HG02981 (cell line): ENCODE measurements at regions not wholly inside any gene's neighbourhood (a gene's known extent, or its start where the extent isn't known, plus 50 kb on each side); places are given as distances from the start of the nearest gene placed in this dataset.
A peak's percentile ranks its signal among the peaks of the same experiment; 100 is the strongest.
"Not testable (repeated sequence)": the region's sequence is repeated elsewhere in the genome, so short reads cannot be mapped to it uniquely, and the experiment has no call there.

Experiments
- ATAC-seq: cut with Tn5 transposase; IDR thresholded peaks from one replicate; pipeline ENCODE4 v1.9.1; 2021; ENCODE audit warnings: mild to moderate bottlenecking, moderate library complexity; ENCODE audit not compliant: unreplicated experiment

- ATAC-seq = no peak
Observed at GRCh38 chr2:595831-596592, 81.2 kb downstream of the TMEM18 start.

DNA sequence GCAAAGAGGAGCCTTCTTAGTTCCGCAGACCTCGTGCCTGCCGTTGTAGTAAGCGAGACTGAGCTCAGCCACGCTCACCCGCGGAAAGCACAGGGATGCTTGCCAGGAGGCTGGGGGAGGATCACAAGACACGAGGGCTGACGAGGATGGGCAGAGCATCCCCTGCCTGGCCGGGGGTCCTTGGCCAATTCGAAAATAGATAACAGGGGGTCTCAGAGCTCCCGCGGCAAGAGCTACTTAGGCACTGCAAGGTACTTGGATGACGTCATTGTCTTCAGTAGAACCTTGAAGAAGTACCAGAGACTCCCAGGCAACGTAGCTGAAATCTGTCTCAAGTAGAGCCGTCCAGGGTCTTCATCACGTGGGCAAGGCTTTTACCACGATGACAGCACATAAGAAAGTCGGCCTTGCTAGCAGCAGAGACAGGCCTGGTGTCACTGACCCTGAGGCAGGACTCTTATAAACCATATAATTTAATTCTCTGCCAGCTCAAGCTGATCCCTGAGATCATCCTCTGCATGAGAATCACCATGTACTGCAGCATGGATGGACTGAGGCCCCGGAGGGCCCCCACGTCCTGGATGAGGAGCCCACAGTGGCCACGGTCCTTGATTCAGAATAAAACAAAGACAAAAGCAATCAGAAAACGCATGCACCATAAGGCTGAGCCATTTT is 81.9 kb downstream of the TMEM18 start:
- no peak for ATAC-seq

- ATAC-seq = no peak
Observed at GRCh38 chr2:594297-594949, 82.8 kb downstream of the TMEM18 start.

GRCh38 chr2:593356-594026 is 83.7 kb downstream of the TMEM18 start:
- no peak for ATAC-seq

DNA sequence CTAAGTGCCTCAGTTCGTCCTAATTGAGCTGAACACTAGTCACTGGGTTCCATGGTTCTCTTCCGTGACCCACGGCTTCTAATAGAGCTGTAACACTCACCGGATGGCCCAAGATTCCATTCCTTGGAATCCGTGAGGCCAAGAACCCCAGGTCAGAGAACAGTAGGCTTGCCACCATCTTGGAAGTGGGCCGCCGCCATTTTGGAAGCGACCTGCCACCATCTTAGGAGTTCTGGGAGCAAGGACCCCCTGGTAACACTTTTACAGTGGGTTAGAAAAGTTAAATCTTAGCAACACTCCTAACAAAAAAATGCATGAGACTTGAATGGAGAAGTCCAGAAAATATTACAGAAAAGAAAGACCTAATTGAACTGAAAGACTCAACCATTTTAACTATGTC is 84.5 kb downstream of the TMEM18 start:
- ATAC-seq = no peak

GRCh38 chr2:590214-591175 is 86.7 kb downstream of the TMEM18 start:
- ATAC-seq = no peak

- no peak for ATAC-seq
Observed at GRCh38 chr2:589281-590130, 87.7 kb downstream of the TMEM18 start.

- no peak for ATAC-seq
Observed at GRCh38 chr2:588074-588645, 89.0 kb downstream of the TMEM18 start.

DNA sequence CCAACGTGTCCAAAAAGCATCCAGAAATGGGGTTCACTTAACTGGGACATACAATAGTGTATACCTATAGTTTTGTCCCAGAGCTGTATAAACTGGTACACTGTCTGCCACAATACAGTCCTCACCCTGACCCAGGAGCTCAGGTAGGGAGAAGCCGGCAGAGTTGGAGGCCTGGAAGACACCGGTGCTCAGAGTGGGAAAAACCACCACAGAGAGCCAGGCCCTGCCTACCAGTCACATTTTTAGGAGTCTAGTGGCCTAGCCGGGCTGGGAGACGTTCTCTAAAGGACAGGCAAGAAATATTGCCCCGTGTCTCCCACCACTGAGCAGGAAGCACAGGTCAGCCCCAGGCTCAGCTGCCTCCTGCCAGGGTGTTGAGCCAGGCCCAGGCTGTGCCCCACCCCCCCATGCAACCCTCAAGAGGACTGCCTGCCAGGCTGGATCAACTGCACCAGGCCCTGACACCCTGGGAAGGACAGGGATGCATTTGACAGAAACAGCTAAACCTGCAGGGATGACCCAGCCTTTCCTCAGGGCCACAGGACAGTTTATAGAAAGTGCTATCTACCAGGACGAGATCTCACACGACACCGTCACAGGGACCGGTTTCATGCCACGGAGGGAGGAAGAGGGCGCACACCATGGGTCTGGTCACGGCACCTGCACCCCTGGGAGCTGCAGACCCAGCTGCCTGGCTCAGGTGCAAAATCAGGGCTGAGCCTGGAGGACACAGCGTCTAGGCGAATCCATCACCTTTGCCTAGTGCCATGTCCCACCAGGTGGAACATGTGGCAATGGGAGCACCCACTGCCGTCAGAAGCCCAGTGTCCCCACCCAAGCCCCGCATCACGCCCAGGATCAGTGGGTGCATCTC is 89.9 kb downstream of the TMEM18 start:
- ATAC-seq = no peak

DNA sequence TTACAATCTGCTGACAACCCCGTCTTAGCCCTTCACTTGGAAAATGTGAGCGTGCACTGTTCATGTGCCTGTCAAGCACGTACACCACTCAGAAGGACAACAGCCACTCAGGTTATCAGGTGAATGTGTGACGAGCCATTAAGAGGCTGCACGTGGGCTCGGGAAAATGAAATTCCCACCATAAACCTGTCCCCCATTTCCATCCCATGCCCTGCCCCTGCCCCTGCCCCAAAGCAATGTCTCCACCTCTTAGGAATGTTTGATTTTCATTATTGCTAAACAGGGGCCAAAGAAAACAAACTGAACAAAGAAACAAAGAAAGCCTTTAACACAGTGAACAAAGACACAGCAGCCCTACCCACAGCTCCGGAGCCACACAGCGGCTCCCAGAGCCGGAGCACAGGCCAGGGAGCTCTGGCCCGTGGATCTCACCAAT is 90.5 kb downstream of the TMEM18 start:
- no peak for ATAC-seq

DNA sequence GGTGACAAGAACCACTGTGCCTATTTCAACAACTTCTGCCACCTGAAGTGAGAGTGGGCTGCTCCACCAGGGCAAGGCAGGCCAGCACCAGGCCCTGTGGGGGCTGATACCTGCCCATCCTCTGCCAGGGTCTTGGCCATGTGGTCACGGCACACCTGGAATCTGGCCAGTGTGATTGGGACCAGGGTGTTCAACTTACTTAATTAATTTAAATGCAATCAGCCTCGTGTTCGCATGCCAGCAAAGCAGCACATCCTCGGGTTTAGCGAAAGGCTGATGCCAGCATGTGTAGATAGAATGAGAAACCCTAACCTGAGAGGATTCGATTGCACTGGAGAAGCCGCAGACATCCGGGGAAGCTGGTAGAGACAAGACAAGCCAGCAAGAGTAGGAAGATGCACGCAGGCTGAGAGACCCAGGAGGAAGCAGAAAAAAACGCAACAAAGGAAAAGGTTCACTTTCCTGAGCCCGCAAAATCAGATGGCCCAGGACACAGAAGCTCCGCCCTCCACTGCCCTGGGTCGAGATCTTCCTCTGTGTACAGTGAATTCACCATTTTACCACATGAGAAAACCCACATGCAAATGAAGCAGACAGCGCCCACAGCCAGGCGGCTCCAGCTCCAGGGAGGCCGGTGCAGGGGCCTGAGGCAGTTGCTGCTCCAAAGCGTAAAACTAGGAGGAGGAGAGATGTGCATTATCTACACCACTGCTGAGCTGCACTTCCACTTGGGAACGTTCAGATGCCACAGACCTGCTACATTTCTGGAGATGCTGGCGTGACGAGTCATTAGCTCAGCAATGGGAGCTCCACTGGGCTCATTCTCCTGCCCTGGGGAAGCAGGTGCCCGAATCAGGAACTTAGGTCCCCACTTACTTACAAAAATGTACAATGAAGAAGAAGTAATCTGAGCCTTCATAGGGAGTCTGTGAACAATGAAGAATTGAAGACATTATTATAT is 92.1 kb downstream of the TMEM18 start:
- peak; percentile 98 for ATAC-seq

GRCh38 chr2:583666-584065 is 93.5 kb downstream of the TMEM18 start:
- no peak for ATAC-seq

DNA sequence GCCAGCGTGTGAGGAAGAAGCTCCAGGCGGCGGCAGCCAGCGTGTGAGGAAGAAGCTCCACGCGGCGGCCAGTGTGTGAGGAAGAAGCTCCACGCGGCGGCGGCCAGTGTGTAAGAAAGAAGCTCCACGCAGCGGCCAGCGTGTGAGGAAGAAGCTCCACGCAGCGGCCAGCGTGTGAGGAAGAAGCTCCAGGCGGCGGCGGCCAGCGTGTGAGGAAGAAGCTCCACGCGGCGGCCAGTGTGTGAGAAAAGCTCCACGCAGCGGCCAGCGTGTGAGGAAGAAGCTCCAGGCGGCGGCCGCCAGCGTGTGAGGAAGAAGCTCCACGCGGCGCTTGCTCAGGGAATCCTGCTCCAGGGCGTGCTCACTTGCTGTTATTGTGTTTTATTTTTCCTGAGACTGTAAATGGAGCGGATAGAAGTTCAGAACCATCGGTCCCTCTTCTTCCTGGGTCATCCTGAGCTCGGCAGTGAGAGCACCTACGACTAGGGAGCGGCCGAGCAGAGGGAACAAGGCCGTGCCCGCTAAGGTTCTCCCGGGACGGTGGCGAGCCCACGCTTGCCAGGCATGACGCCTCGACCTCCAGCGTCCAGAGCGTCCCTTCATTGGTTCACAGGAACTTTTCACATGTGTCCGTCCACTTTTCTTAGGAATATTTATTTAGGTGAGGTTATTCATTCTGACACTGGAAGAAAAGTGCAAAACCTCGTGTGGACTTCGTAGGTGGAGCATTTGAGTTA is 94.2 kb downstream of the TMEM18 start:
- no peak for ATAC-seq

GRCh38 chr2:582289-582688 is 94.9 kb downstream of the TMEM18 start:
- not testable (repeated sequence) for ATAC-seq

- ATAC-seq = no peak
Observed at GRCh38 chr2:579961-580360, 97.2 kb downstream of the TMEM18 start.

GRCh38 chr2:579351-579886 is 97.8 kb downstream of the TMEM18 start:
- no peak for ATAC-seq
